Stimulated activated CD8-positive, alpha-beta memory T cell treated with anti-CD3 and anti-CD28 coated beads, Interleukin-4, amount 100 ng/mL, for 24 hours (primary cell): ENCODE measurements at regions not wholly inside any gene's neighbourhood (a gene's known extent, or its start where the extent isn't known, plus 50 kb on each side); places are given as distances from the start of the nearest gene placed in this dataset.

Source experiments
- DNase-seq: peaks from one replicate; pipeline ENCODE4 v3.0.0-alpha.2; 2020; ENCODE audit warnings: low read depth

- DNase-seq = no peak
Measured at GRCh38 chr17:6940186-6940649, 55.6 kb upstream of the ALOX12 start.

- DNase-seq = no peak
Measured at GRCh38 chr17:6941989-6942388, 53.9 kb upstream of the ALOX12 start.

GRCh38 chr17:6943406-6943805, 52.4 kb upstream of the ALOX12 start:
- DNase-seq = no peak
